Daoy (cell line): ENCODE measurements at regions not wholly inside any gene's neighbourhood (a gene's known extent, or its start where the extent isn't known, plus 50 kb on each side); places are given as distances from the start of the nearest gene placed in this dataset.

ENCODE experiments used
- DNase-seq: peaks from one replicate; pipeline ENCODE4 v3.0.0-alpha.2; 2015; ENCODE audit warnings: low read depth

DNA sequence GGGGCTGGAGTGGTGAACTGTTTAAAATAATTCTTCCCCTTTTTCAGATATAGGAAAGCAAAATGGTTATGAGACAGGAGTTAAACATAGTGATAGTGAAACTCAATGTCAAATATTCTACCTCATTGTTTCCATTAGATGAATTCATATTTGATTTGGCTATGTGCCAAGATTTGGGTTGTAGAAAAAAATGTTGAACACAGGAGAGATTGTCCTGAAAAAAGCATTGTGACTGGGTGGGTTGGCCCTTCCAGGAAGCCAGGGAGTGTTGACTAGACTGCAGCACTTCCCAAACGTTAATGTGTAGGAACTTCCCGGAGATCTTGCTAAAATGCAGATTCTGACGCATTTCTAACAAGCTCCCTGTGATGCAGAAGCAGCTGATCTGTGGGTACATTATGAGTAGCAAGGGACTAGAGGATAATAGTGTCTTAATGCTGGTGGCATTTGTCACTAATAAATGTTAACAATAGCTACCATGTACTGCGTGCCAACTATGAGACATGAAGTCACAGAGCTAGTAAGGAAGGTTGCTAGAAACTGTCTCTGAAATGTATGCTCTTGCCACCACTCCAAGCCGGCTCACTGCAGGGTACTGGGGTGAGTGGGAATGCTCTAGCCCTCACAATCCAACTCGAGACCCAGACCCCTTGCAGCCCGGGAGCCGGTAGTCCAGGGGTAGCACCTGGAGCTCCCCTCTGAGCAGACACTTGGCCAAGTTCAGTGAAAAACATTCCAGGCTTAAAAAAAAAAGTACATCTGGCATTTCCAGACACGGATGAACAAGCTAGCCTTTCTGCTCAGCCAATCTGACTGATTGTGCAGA is 120.6 kb downstream of the CD47 start:
- DNase-seq: peak; percentile 32

- no peak for DNase-seq
Measured at GRCh38 chr3:107969525-107969924, 121.3 kb downstream of the CD47 start.

DNA sequence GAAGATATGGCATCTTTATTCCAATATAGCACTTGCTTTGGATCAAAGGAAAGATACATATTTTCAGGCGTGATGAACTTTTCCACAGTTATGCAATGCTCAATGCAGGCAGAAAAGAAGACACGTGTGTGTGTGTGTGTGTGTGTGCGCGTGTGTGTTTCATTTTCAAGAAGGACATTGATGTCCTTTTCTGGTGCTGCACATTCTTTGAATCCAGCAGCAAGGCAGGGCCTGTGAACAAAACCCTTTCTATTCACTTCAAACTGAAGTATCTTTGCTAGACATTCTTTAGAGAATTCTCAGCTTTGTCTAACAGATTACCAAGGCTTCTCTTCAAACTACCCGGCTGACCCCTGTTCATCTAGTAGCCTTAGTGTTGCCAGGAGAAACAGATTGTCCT is 124.6 kb downstream of the CD47 start:
- no peak for DNase-seq

GRCh38 chr3:107965136-107965655 is 125.6 kb downstream of the CD47 start:
- DNase-seq: no peak

DNA sequence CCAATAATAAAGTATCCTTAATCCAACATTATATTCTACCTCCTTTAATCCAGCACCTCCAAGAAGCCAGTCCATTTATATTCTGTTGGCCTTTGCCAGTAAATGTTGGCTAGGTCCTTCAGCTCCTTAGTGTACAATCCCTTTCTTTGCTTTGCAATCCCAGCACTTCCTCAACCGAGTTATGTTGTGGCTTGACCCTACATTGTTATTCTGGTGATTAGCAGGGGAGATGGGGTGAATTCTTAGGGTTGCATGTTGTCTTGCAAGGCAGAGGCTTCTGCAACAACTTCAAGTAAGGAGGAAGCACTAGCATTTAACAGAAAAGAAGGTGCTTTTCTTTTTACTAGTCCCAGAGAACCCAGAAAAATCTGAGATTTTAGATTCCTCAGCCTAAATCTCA is 127.2 kb downstream of the CD47 start:
- DNase-seq: no peak

- DNase-seq: peak; percentile 52
Measured at GRCh38 chr3:107962946-107963345, 127.9 kb downstream of the CD47 start.

GRCh38 chr3:107962037-107962436 is 128.8 kb downstream of the CD47 start:
- no peak for DNase-seq

GRCh38 chr3:107959550-107960154 is 131.2 kb downstream of the CD47 start:
- no peak for DNase-seq

GRCh38 chr3:107958146-107958545 is 132.7 kb downstream of the CD47 start:
- DNase-seq: no peak

GRCh38 chr3:107956991-107957900 is 133.6 kb downstream of the CD47 start:
- DNase-seq: peak; percentile 35

- DNase-seq: no peak
Measured at GRCh38 chr3:107954845-107955244, 136.0 kb downstream of the CD47 start.

- DNase-seq: no peak
Measured at GRCh38 chr3:107953722-107954121, 137.1 kb downstream of the CD47 start.

GRCh38 chr3:107951126-107951525 is 139.7 kb downstream of the CD47 start:
- DNase-seq: no peak

GRCh38 chr3:107950417-107950816 is 140.4 kb downstream of the CD47 start:
- no peak for DNase-seq

GRCh38 chr3:107949394-107949970 is 141.3 kb downstream of the CD47 start:
- DNase-seq: no peak

DNA sequence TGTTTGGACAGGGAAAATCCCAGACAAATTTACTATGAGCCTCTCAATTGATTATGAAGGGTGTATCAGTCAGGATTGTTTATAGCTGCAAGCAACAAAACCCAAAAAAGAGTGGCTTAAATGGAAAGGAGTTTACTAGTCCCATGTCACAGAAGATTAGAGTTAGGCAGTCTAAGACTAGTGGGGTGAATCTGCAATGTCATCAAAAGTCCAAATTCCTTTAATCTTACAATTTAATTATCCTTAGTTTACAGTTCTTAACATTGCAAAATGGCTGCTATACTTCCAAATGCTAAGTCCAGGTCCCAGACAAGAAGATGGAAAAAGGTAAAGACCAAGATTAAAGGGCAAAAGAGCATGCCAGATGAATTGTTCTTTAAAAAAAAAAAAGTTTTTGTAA is 143.6 kb downstream of the CD47 start:
- DNase-seq: no peak

DNA sequence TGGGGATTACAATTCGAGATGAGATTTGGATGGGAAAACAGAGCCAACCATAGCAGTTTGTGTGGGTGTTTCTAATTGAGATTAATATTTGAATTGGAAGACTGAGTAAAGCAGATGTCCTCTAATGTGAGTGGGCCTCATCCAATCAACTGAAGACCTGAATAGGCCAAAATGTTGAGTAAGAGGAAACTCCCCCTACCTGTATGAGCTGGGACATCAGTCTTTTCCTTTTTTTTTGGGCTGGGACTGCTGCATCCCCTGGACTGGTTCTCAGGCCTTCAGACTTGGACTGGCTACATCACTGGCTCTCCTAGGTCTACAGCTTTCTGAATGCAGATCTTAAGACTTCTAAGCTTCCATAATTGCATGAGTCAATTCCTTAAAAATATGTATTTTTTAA is 144.1 kb downstream of the CD47 start:
- DNase-seq: no peak

DNA sequence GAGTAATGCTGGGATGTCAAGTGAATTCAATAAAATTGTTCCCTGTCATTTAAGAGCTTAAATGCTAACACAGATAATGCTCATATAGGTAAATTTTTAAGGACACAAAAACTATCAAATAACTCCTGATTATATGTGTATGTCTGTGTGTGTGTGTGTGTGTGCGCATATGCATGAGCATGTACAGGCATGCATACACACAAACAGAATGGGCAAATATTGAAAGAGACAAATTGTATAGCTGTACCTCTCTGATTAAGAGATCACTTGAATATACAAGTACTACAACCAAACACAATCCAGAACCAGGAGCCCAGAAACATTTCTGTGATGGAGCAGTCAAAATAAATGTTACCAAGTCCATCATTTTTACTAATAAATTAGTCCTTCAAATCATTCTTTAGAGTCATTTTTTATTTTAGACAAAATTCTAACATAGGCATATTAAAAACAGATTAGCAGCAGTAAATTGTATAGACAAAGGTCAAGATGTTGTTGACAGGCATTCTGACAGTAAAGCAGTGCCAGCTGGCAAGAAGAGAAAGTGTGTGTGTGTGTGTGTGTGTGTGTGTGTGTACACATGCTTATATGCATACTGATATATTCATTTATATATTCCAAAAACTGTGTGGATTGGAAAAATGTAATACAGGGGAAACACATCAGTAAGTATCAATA is 145.3 kb downstream of the CD47 start:
- no peak for DNase-seq

DNA sequence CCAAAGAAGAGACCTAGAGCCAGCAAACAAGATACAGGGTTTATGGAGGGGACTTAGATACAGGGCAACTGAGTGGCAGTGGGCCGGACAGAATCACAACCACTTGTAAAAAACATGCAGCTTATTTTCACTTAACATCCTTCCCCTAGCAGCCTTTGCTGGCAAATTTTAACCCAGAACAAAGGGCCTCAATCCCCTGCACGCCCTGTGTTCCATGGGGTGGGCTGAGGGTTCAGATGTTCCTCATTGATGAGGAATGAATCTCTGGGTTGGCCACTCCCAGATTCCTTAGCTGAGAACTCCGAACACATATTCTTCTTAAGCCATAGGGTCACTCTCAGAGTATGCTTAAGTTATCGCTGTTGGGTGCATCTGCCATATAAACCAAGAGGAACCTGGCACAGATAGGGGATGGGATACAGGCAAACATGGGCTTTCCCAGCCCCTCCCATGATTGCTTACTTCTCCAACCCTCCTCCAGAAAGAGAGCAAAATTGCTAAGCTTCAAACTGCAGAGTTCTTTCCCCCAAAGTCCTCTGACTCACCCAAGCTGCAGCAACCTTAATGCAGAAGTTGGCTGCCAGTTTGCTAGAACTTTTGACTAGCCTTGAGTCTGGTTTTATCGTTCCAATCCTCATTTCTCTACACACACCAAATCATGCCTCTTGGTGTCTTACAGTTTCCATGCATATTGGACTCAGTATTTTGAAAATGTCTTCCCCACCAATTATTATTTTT is 146.9 kb downstream of the CD47 start:
- DNase-seq: no peak

GRCh38 chr3:107942951-107943749 is 147.7 kb downstream of the CD47 start:
- DNase-seq: no peak
